NCI-H1092 treated with DMSO at 0.1 percent for 48 hours (cell line): ENCODE measurements at regions not wholly inside any gene's neighbourhood (a gene's known extent, or its start where the extent isn't known, plus 50 kb on each side); places are given as distances from the start of the nearest gene placed in this dataset.

Experiments used
- DNase-seq: peaks from one replicate; lab custom pipeline; 2025; lab: John Stamatoyannopoulos, UW

GRCh38 chr5:99133921-99134320 is 205.1 kb upstream of the CHD1 start:
- no peak for DNase-seq

- no peak for DNase-seq
Observed at GRCh38 chr5:99129768-99130501, 201.1 kb upstream of the CHD1 start.

GRCh38 chr5:99122976-99123375 is 194.2 kb upstream of the CHD1 start:
- no peak for DNase-seq

GRCh38 chr5:99119326-99119725 is 190.5 kb upstream of the CHD1 start:
- DNase-seq = no peak

GRCh38 chr5:99116526-99116925 is 187.7 kb upstream of the CHD1 start:
- no peak for DNase-seq

GRCh38 chr5:99109894-99110293 is 181.1 kb upstream of the CHD1 start:
- DNase-seq = no peak

GRCh38 chr5:99105216-99105615 is 176.4 kb upstream of the CHD1 start:
- DNase-seq = no peak

- peak; percentile 48 for DNase-seq
Observed at GRCh38 chr5:99104538-99105132, 175.8 kb upstream of the CHD1 start.

- no peak for DNase-seq
Observed at GRCh38 chr5:99102073-99102697, 173.4 kb upstream of the CHD1 start.

GRCh38 chr5:99099691-99100090 is 170.9 kb upstream of the CHD1 start:
- DNase-seq = no peak

GRCh38 chr5:99089822-99090549 is 161.2 kb upstream of the CHD1 start:
- no peak for DNase-seq

GRCh38 chr5:99088309-99088708 is 159.5 kb upstream of the CHD1 start:
- no peak for DNase-seq

- DNase-seq = no peak
Observed at GRCh38 chr5:99083197-99083596, 154.4 kb upstream of the CHD1 start.

- DNase-seq = no peak
Observed at GRCh38 chr5:99081711-99082110, 152.9 kb upstream of the CHD1 start.

GRCh38 chr5:99076723-99077640 is 148.2 kb upstream of the CHD1 start:
- no peak for DNase-seq

- DNase-seq = no peak
Observed at GRCh38 chr5:99072846-99073245, 144.0 kb upstream of the CHD1 start.

GRCh38 chr5:99070822-99071221 is 142.0 kb upstream of the CHD1 start:
- DNase-seq = no peak

- DNase-seq = no peak
Observed at GRCh38 chr5:99070362-99070761, 141.6 kb upstream of the CHD1 start.

- no peak for DNase-seq
Observed at GRCh38 chr5:99068944-99069650, 140.3 kb upstream of the CHD1 start.

- no peak for DNase-seq
Observed at GRCh38 chr5:99063737-99064136, 134.9 kb upstream of the CHD1 start.

GRCh38 chr5:99061711-99062110 is 132.9 kb upstream of the CHD1 start:
- no peak for DNase-seq
